HCT116 (cell line): ENCODE measurements at regions not wholly inside any gene's neighbourhood (a gene's known extent, or its start where the extent isn't known, plus 50 kb on each side); places are given as distances from the start of the nearest gene placed in this dataset.

Experiments
- ATAC-seq: fragments of 200-7000 bp; cut with Tn5 transposase; 2 replicates; pipeline ENCODE4 v1.9.1; 2020; ENCODE audit warnings: mild to moderate bottlenecking, moderate library complexity
- BruUV-seq: library from RNA; stranded (reverse); fragments of 400-500 nt; replicated peaks from 2 replicates; lab custom pipeline; 2021; lab: Mats Ljungman, UMichigan
- CTCF ChIA-PET: fragments of 300-600 bp; sonication (Branson Sonifier 250); formaldehyde crosslinking; loops from one replicate; lab custom pipeline; 2021; ENCODE audit warnings: antibody characterized with exemption; lab: Charles Lee
- POLR2A ChIA-PET: fragments of 300-600, 350-600 bp; sonication (Branson Sonifier 250); formaldehyde crosslinking; loops from one replicate; lab custom pipeline; 2021; ENCODE audit warnings: antibody characterized with exemption; lab: Charles Lee
- RAD21 ChIA-PET, 2 experiments: fragments of 300-600 bp; sonication (Branson Sonifier 250); formaldehyde crosslinking; loops; one replicate each; lab custom pipeline; 2023; ENCODE audit warnings: low total read pairs in 2 of 2; ENCODE audit not compliant: uncharacterized antibody in 2 of 2, unreplicated experiment in 2 of 2, low non-redundant PET in 1 of 2; lab: Charles Lee
- DNase-seq: peaks from one replicate; pipeline ENCODE4 v3.0.0-alpha.2; 2010; ENCODE audit warnings: low read depth, low spot score
- H2AFZ ChIP-seq: fragments of 200-600 bp; shearing (Covaris generic), sonication (generic); 2 replicates; pipeline ENCODE4 v1.6.1; 2017; ENCODE audit warnings: low read depth, mixed run types, mixed read lengths, antibody characterized with exemption, low read length; ENCODE audit not compliant: poor library complexity, severe bottlenecking
- H3K27ac ChIP-seq: 2 replicates; pipeline ENCODE4 v1.5.1; 2012; ENCODE audit warnings: low read depth, low read length
- H3K27me3 ChIP-seq: fragments of 200-600 bp; sonication (generic); 2 replicates; pipeline ENCODE4 v1.6.1; 2016; ENCODE audit warnings: mixed run types, low read length, mixed read lengths; ENCODE audit not compliant: insufficient read depth
- H3K36me3 ChIP-seq, 2 experiments: fragments of 200-500 bp in 1 of 2; fragments of 200-600 bp in 1 of 2; sonication (Bioruptor generic) in 1 of 2; sonication (generic) in 1 of 2; 2 replicates each; pipeline versions ENCODE4 v1.5.1 to v1.6.1; 2014 to 2016; ENCODE audit warnings: low read length in 2 of 2, inconsistent platforms in 1 of 2, mixed read lengths in 1 of 2, mixed run types in 1 of 2; ENCODE audit not compliant: insufficient read depth in 2 of 2, control insufficient read depth in 1 of 2
- H3K4me1 ChIP-seq, 2 experiments: fragments of 200-600 bp in 1 of 2; sonication (generic) in 1 of 2; 2 replicates each; pipeline versions ENCODE4 v1.5.1 to v1.6.1; 2012 to 2017; ENCODE audit warnings: low read length in 2 of 2, inconsistent platforms in 1 of 2, mild to moderate bottlenecking in 1 of 2, mixed read lengths in 1 of 2, mixed run types in 1 of 2, moderate library complexity in 1 of 2; ENCODE audit not compliant: insufficient read depth in 2 of 2, control insufficient read depth in 1 of 2
- H3K4me2 ChIP-seq: fragments of 200-600 bp; sonication (generic); 2 replicates; pipeline ENCODE4 v1.6.1; 2017; ENCODE audit warnings: mixed run types, low read length, mixed read lengths
- H3K4me3 ChIP-seq, 2 experiments: fragments of 200-600 bp in 1 of 2; sonication (generic) in 1 of 2; replicated peaks in 1 of 2; 2 replicates each; pipeline ENCODE4 v1.5.1; 2011 to 2016; ENCODE audit warnings: low read length in 2 of 2, control low read depth in 1 of 2, low read depth in 1 of 2, mild to moderate bottlenecking in 1 of 2, mixed read lengths in 1 of 2, mixed run types in 1 of 2
- H3K79me2 ChIP-seq: fragments of 200-600 bp; sonication (generic); 2 replicates; pipeline ENCODE4 v1.6.1; 2017; ENCODE audit warnings: mild to moderate bottlenecking, mixed run types, low read length, moderate library complexity, mixed read lengths; ENCODE audit not compliant: insufficient read depth
- H3K9ac ChIP-seq: fragments of 200-600 bp; sonication (generic); 2 replicates; pipeline ENCODE4 v1.6.1; 2016; ENCODE audit warnings: low read length, mixed read lengths
- H3K9me2 ChIP-seq: fragments of 200-600 bp; sonication (generic), shearing (Covaris generic); 2 replicates; pipeline ENCODE4 v1.6.1; 2017; ENCODE audit warnings: mixed run types, mild to moderate bottlenecking, moderate library complexity; ENCODE audit not compliant: insufficient read depth
- H3K9me3 ChIP-seq, 2 experiments: fragments of 200-500 bp in 1 of 2; fragments of 200-600 bp in 1 of 2; sonication (Bioruptor generic) in 1 of 2; sonication (generic) in 1 of 2; 2 replicates each; pipeline ENCODE4 v1.6.1; 2014 to 2017; ENCODE audit warnings: low read length in 2 of 2, mixed read lengths in 2 of 2, inconsistent platforms in 1 of 2, low read depth in 1 of 2, mild to moderate bottlenecking in 1 of 2, mixed run types in 1 of 2, moderate library complexity in 1 of 2; ENCODE audit not compliant: control insufficient read depth in 1 of 2, insufficient read depth in 1 of 2
- H4K20me1 ChIP-seq: fragments of 200-600 bp; sonication (generic), shearing (Covaris generic); 2 replicates; pipeline ENCODE4 v1.6.1; 2017; ENCODE audit warnings: mixed run types, mild to moderate bottlenecking, moderate library complexity; ENCODE audit not compliant: insufficient read depth
- CBX3 ChIP-seq: IDR thresholded peaks from 2 replicates; pipeline ENCODE4 v1.6.1; 2012; ENCODE audit warnings: low read depth
- CEBPB ChIP-seq: IDR thresholded peaks from 2 replicates; pipeline ENCODE4 v1.6.1; 2012; ENCODE audit warnings: low read depth
- EGR1 ChIP-seq: IDR thresholded peaks from 2 replicates; pipeline ENCODE4 v1.6.1; 2012; ENCODE audit warnings: low read depth
- EZH2 ChIP-seq: fragments of 200-600 bp; sonication (generic); IDR thresholded peaks from 2 replicates; pipeline ENCODE4 v1.6.1; 2017; ENCODE audit warnings: antibody characterized with exemption, mixed run types
- EZH2phosphoT487 ChIP-seq: fragments of 200-600 bp; IDR thresholded peaks from 2 replicates; pipeline ENCODE4 v1.6.1; 2018; ENCODE audit warnings: antibody characterized with exemption, borderline replicate concordance
- FOSL1 ChIP-seq: IDR thresholded peaks from 2 replicates; pipeline ENCODE4 v1.6.1; 2012; ENCODE audit warnings: low read depth
- JUND ChIP-seq: IDR thresholded peaks from 2 replicates; pipeline ENCODE4 v1.6.1; 2012
- RAD21 ChIP-seq: IDR thresholded peaks from 2 replicates; pipeline ENCODE4 v1.6.1; 2012; ENCODE audit warnings: low read depth, mild to moderate bottlenecking
- SIN3A ChIP-seq: IDR thresholded peaks from 2 replicates; pipeline ENCODE4 v1.6.1; 2012; ENCODE audit warnings: low read depth
- SP1 ChIP-seq: IDR thresholded peaks from 2 replicates; pipeline ENCODE4 v1.6.1; 2012; ENCODE audit warnings: low read depth
- YY1 ChIP-seq: IDR thresholded peaks from 2 replicates; pipeline ENCODE4 v1.6.1; 2011; ENCODE audit warnings: low read length, low read depth, moderate library complexity, mild to moderate bottlenecking; ENCODE audit not compliant: insufficient replicate concordance; ENCODE audit errors: extremely low read depth
- ZBTB33 ChIP-seq: IDR thresholded peaks from 2 replicates; pipeline ENCODE4 v1.6.1; 2011; ENCODE audit warnings: mild to moderate bottlenecking, low read length, moderate library complexity; ENCODE audit not compliant: insufficient replicate concordance; ENCODE audit errors: extremely low read depth
- ZFX ChIP-seq: fragments of 450-650 bp; IDR thresholded peaks from 2 replicates; pipeline ENCODE4 v1.6.1; 2017
- ZNF274 ChIP-seq: fragments of 200-500 bp; sonication (Bioruptor generic); IDR thresholded peaks from 2 replicates; pipeline ENCODE4 v1.6.1; 2014; ENCODE audit warnings: mild to moderate bottlenecking, low read depth, low read length, inconsistent platforms
- intact Hi-C: fragments of 100-400 bp; cut with micrococcal nuclease; formaldehyde crosslinking; loops from 2 replicates; pipeline ENCODE4 v1.10.0; 2022
- TF ChIP-seq, protein P1 (sequence below): IDR thresholded peaks from 2 replicates; pipeline ENCODE4 v1.6.1; 2012; ENCODE audit warnings: low read depth

DNA sequence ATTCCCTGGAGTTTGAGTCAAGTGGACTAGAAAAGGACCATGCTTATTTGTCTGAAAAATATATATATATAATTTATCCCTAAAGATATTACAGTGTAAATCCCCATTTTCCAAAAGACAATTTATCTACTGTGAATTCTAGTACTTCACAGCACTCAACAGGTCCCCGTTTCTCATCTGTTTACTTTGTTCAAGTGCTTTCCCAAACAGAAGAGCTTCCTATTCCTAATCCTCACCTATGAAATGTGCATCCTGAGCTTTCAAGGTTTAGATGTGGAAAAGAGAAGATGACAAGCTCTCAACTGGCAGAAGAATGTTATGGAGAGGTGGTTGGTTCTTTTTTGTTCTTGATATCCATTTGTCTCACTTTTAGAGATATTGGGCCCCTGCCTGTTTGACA lies 401.6 kb upstream of the ZNF608 start:
- CTCF ChIA-PET, result no interaction called here
- BruUV-seq, result no TSS peak
- no peak for ATAC-seq
- Histone ChIP-seq H3K9me2 (no peaks in the 10 kb centered on the region), H2AFZ (no peak overlapping the region), H3K27me3 (no peaks in the 10 kb centered on the region), H3K9me3 (no peaks in the 10 kb centered on the region), H4K20me1 (no peaks in the 10 kb centered on the region), H3K4me1 (no peaks in the 10 kb centered on the region), H3K27ac (no peak overlapping the region), H3K4me2 (no peak overlapping the region), H3K79me2 (no peaks in the 10 kb centered on the region), H3K4me3 (no peak overlapping the region), H3K36me3 (no peaks in the 10 kb centered on the region), H3K9ac (no peak overlapping the region)
- TF ChIP-seq JUND (no peak), SIN3A (no peak), FOSL1 (no peak), EZH2 (no peak), YY1 (no peak), EGR1 (no peak), SP1 (no peak), CEBPB (no peak), ZNF274 (no peak), ZBTB33 (no peak), RAD21 (no peak), CBX3 (no peak), EZH2phosphoT487 (no peak), ZFX (no peak)
- TF ChIP-seq, protein P1, sequence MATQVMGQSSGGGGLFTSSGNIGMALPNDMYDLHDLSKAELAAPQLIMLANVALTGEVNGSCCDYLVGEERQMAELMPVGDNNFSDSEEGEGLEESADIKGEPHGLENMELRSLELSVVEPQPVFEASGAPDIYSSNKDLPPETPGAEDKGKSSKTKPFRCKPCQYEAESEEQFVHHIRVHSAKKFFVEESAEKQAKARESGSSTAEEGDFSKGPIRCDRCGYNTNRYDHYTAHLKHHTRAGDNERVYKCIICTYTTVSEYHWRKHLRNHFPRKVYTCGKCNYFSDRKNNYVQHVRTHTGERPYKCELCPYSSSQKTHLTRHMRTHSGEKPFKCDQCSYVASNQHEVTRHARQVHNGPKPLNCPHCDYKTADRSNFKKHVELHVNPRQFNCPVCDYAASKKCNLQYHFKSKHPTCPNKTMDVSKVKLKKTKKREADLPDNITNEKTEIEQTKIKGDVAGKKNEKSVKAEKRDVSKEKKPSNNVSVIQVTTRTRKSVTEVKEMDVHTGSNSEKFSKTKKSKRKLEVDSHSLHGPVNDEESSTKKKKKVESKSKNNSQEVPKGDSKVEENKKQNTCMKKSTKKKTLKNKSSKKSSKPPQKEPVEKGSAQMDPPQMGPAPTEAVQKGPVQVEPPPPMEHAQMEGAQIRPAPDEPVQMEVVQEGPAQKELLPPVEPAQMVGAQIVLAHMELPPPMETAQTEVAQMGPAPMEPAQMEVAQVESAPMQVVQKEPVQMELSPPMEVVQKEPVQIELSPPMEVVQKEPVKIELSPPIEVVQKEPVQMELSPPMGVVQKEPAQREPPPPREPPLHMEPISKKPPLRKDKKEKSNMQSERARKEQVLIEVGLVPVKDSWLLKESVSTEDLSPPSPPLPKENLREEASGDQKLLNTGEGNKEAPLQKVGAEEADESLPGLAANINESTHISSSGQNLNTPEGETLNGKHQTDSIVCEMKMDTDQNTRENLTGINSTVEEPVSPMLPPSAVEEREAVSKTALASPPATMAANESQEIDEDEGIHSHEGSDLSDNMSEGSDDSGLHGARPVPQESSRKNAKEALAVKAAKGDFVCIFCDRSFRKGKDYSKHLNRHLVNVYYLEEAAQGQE, result no peak
- intact Hi-C loops, result no loop called here
- DNase-seq, result no peak
- POLR2A ChIA-PET, result no interaction called here
- RAD21 ChIA-PET, result no interaction called here
